HG03521 (cell line): ENCODE measurements at regions not wholly inside any gene's neighbourhood (a gene's known extent, or its start where the extent isn't known, plus 50 kb on each side); places are given as distances from the start of the nearest gene placed in this dataset.

Source experiments
- ATAC-seq: cut with Tn5 transposase; IDR thresholded peaks from one replicate; pipeline ENCODE4 v1.9.1; 2021; ENCODE audit warnings: mild to moderate bottlenecking, moderate library complexity; ENCODE audit not compliant: unreplicated experiment

DNA sequence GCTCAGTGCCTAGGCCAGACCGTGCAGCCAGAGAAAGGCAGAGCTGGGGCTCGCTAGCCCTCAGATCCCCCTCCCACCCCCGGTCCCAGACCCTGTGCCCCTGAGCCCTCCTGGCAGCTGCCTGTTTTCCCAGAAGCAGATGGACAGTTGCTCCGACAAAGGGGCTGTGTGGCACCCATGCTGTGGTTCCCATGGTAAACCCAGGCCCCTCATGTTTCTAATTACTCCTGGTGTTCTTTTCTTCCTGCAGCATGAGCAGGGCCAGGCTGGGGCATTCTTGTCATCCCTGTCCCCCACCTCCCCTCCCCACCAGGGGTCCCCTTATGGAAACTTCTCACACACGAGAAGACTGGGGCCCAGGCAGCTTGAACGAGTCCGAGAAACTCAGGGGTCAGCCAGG, 269.6 kb downstream of the HAUS1 start:
- no peak for ATAC-seq

DNA sequence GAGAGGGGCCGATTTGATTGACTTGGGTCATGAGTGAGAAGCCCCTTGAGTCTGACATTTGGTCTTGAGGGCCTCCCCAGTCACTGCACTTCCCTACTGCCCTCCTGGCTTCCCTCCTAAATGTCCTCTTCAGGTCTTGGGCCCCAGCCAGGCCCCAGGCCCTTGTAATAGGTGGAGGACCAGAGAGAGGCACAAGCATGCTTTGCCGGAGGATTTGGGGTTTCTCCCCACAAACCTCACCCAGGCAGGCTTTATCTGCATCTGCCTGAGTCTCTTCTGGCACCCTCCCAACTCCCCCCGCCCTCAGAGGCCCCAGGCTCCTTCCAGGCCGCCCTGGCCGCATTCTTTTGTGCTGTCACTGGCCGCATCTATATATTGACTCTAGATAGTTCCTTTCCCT, 270.7 kb downstream of the HAUS1 start:
- ATAC-seq = no peak

DNA sequence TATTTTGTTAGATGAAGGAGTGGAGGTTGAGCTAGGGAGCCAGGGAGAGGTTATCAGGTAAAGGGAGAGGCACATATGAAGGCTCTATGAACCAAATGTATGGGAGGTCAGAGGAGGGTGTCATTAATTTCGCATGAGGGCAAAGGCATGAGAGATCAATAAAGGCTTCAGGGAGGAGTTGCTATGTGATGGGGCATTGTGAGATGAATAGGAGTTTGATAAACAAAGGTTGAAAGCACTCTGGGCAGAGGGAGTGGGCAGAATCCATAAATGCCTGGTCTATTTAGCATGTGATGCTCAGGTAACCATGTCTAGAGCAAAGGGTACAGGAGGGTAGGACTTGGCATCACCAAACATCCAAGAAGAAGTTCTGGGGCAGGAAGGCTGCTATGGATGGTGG, 273.4 kb downstream of the HAUS1 start:
- no peak for ATAC-seq

DNA sequence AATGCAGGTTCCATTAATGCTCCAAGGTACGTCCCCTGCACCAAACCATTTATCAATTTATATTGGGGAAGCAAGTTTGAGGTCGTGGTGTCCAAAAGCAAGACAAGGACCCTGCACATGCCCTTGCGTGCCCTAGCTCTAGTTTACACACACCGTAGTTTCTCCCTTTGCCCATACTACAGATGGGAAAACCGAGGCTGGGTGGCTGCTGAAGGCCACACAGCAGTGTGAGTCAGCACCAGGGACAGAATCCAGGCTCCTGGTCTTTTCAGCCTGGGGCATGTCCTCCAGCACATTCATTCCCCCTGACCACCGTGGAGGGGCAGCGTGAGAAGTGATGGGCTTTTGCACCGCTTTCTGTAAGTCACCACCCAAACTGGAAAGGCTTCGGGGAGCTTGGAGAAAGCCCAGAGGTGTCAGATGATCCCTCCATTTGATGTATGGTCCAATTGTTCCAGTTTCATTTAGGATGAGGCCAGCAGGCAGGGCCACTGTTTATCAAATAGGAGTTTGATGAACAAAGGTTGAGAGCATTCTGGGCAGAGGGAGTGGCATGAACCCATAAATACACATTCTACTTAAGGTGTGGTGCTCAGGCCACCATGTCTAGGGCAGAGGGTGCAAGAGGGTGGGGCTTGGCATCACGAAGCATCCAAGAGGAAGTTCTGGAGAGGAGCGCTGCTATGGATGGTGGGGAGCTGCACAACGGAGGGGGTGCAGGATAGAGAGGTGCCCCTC, 274.1 kb downstream of the HAUS1 start:
- ATAC-seq = no peak

DNA sequence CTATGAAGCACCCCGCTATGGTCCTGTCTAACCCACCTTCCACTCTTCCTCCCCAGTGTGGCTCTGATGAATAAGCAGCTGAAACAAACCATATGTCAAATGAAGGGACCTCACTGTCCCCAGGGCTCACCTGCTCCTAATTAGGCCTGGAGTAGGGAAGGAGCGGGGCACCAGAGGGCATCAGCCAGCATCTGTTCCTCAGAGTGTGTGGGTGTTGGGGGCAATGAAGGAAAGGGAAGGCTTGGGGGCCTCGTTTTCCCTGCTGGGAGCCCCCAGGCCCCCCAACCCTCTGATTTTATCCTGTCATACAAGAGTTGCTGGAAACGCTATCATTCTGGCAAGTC, 274.7 kb downstream of the HAUS1 start:
- ATAC-seq = no peak

DNA sequence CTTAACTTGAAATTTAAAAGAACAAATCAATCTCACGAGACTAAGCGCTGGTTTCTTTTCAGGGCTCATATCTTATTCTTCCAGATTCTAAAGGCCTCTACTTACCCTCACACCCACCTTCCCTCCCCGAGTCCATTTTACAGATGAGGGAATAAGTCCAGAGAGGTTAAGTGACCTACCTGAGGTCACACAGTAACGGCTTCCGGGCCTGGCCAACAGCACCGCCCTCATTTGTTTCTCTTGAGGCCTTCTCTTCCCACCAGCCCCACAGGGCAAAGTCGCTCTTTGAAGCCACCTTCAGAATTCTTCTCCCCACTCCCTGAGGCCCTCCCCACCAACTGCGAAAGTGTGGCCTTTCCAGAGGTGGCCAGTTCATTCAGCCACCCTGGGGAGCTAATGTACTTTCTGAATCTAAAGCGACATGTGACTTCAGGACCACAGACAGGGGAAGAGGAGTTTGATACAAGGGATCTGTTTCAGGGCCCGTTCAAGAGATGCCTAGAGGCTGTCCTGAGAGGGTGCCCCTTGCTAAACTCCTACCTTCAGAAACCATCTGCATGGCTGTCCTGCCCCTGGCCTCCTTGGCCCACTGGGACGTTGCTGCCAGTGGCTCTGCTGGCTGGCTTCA, 275.3 kb downstream of the HAUS1 start:
- no peak for ATAC-seq

DNA sequence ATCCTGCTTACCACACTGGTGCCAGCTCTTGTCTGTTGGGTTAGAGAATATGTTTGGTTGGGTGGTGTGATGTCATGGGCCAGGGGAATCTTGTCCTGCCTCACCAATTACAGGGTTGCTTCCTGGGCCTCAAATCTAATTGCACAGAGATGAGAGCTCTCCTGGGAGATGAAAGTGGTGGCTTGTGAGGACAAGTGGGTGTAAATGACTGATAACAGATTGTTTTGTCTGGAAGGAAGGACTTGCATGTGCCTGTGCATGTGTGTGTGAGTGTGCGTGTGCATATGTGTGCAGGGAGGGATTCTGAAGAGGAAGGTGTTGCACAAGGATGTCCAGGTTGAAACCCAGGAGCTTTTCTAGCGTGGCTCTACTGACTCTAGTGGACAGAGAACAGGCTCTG, 271.9 kb downstream of the LOXHD1 start:
- ATAC-seq = no peak

DNA sequence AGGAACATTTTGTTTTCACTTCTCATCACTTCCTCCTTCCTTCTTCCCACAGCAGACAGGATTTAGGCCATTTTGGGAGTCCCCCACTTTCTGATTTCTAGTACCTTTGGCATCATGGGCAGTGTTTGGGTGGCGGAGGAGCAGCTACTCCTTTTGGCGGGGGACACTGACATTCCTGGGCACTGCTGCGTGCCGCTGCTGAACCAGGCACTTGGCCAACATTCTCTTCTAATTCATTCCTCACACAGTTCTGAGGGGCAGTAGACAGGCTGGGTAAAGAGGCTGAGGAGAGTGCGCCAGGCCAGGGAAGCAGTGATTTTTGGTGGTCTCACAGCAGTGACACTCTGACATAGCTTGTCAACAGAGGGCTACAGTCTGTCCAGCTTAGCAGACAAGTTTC, 270.2 kb downstream of the LOXHD1 start:
- ATAC-seq = no peak

DNA sequence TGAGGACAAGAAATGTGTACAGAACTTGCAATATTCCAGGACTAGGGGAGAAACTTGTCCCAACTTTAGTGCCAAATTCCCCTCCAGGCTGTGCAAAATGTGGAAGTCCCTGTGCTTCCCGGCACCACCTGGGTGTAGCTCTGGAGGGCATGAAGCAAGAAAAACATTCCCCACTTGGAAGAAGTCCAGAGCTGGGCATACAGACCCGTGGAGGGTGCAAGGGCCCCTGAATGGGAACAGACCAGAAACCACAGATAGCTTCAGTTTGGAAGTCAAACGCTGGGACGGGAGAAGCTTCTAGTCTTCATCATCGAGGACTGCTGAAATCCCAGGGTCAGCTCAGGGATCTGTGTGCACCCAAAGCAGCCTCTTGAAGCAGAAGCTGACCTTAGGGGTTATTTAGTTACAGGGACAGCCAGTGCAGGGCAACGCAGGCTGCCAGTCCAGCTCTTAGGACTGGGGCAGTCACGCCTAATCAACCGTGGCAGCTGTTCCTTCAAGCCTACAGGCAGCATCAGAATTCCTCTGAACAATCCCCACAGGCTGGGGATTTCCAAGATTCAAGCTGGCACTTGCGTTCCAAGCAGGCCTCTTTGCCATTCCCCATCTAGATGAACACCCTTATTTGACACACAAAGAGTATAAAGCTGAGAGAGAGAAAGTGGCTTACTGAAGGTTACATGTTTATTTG, 269.4 kb downstream of the LOXHD1 start:
- no peak for ATAC-seq

DNA sequence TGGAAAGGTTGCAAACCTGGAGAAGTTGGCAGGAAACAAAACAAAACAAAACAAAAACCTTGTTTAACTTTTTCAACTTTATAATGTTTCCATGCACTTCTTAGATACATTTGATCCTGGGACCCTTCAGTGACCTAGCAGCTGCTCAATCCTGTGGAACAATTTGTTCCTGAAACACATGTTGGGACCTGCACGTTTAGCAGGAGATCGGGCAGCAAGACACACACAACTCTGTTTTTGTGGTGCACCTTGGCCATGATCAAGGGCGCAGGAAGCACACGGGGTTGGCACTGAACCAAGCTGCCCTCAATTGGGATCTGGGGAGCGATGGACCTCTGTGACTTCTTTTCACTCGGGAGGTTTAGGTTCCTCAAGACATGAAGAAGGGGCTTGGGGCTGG, 268.7 kb downstream of the LOXHD1 start:
- no peak for ATAC-seq

DNA sequence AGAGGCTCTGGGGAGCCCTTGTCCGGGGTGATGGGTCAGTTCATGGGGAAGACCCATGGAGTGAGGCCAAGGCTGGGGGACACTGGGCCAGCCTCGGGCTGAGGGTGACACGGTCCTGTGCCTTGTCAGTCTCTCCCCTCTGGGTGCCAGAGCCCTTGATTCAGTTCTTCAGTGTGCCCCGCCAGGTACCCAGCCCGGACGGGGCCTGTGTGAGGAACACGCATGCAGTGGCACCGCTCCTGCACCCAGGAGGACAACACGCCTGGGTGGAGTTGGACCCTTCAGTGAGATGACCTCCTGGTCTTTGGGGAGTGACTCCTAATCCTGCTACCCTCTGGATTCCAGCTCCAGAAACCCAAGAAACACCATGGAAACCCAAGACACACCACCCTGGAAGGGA, 264.4 kb downstream of the LOXHD1 start:
- no peak for ATAC-seq

DNA sequence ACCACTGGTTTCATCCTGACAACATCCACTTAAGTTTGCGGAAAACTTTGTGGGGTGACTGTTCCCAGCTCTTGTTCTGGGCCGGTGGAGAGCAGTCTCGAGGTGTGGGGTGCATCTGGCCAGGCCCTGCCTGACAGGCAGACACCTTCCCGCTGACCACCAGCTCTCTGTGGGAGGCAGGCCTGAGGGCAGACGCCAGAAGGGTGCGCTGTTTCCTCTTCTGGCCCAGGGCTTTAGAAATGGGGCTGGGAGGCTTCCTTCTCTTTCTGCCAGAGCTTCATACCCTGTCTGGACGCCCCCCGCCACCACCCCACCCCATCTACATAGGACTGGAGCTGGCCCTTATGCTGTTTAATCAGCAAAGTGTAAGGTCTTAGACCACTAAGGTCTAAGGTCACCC, 263.8 kb downstream of the LOXHD1 start:
- ATAC-seq = no peak

DNA sequence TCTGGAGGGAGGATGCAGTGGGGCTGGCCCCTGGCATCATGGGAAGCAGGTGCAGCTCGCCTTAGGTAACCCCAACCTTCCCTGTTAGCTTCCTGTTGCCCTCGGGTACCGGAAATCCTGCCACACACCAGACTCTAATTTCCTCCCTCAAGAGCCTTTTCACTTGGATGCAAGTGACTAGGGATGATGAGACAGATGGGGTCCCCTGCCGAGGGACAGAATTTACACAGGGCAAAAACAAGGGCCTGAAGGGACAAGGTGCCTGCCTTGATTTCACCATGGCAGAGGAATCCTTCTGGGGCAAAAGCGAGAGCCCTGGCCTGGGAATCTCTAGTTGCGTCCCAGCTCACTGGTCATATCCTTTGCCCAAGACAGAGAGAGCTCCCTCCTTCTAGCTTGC, 263.1 kb downstream of the LOXHD1 start:
- no peak for ATAC-seq

DNA sequence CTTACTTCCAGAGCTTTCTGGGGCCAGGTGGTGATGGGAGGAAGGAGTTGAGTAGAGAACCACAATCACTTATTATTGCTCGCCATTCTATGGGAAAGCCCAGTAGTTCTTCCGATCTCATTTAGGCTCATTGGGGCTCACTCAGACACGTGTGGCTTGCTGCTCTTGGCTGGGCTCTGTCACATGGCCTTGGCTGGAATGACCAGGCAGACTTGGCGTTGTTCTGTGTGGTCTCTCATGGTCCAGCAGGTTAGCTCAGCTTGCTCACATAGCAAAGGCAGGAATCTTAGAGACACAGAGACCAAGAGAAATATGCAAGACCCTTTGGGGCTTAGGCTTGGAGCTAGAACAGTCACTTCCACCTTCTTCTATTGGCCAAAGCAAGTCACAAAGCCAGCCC, 261.2 kb downstream of the LOXHD1 start:
- ATAC-seq = no peak

DNA sequence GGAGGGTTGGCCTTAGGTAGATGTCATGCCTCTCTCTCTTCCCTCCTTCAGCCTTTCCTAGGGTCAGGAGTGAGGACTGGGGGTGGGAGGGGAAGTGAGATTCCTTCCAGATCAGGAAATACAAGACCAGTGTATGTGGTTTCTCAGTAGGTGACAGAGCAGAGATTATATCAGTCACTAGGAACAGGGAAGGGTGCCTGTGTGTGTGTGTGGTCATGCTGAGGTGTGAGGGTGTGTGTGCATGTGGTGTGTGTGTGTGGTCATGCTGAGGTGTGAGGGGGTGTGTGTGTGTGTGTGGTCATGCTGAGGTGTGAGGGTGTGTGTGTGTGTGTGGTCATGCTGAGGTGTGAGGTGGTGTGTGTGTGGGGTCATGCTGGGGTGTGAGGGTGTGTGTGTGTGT, 259.8 kb downstream of the LOXHD1 start:
- ATAC-seq = no peak

DNA sequence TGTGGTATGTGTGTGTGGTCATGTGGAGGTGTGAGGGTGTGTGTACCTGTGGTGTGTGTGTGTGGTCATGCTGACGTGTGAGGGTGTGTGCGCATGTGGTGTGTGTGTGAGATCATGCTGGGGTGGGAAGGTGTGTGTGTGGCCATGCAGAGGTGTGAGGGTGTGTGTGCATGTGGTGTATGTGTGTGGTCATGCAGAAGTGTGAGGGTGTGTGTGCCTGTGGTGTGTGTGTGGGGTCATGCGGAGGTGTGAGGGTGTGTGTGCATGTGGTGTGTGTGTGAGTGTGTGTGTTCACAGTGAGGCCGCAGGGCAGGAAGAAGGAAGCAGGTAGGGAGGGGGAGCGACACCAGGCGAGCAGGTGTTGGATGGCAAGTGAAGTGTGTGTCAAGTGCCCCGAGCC, 259.0 kb downstream of the LOXHD1 start:
- ATAC-seq = no peak

DNA sequence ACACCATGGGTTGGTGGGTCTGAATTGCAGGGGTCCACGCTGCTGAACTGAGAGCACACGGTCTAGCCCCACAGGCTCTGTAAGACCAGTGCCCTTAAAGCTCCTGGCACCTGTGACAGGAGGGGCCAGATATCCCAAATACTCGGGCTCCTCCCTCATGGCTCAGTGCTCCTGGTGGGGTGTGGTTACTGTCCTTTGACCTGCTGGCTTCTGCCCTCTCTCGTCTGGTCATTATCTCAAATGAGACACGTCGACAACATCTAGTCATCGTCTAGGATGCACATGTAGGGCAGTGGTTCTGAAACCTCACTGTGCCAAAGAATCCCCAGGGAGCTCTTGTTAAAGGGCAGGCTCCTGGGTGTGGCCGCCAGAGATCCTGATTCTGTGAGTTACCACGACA, 258.4 kb downstream of the LOXHD1 start:
- ATAC-seq = no peak

DNA sequence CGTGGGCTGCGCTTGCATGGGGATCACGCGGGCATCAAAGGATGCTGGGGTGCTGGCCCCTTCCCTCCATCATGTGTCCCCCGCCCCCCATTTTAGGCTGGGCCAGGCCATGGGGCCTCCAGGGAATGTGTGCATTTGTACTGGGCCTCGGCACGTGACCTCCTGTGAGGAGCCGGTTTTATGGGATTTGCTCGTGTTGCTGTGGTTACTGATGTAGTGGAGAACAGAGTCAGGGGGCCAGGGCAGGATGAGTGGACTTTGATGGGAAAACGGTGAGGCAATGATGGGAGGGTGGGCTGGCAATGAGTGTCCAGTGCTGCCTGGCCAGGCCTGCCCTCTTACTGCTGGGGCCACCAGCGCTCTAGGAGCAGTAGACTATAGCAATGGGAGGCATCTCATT, 257.7 kb downstream of the LOXHD1 start:
- ATAC-seq = no peak

DNA sequence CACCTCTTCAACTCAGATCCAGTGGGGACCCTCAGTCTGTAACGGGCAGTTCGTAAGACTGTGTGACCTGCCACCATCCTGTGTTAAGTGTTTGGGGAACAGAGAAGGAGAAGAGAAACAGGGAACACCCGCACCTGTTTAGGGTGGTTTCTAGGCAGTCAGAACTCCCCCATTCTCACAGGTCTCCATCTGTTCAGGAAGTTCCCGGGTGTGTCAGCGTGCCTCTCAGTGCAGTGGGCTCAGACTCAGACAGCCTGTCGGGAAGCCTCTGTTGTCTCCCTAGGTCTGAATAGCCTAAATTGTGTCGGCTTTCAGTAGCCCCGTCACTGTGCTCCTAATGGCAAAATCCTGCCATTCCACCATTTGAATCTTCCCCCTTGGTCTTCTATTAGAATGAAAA, 256.6 kb downstream of the LOXHD1 start:
- no peak for ATAC-seq

DNA sequence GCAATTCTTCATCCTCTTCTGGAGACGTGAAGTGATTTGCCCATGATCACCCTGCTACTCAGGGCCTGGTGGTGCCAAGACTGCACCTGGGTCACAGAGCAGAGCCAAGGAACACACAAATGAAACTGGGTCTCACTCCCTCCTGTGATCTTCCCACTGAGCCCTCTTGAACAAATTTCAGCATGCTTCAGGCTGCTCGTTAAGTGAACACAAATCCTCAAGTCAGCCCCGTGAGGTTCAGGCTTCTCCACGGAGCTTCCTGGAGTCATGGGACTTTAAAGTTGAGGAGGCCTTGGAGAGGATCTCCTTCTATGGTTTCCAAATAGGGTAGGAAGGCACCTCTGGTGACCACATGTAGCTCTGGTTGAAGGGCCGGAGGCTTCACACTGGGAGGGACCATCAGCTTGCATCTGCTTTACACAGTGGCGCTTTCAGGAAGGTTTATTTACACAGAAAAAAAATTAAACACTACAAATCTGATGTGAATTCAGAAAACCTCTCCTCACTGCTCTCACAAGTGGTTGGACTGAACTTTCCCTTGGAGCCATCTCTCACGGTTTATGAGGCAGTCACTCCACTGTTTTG, 255.4 kb downstream of the LOXHD1 start:
- no peak for ATAC-seq

DNA sequence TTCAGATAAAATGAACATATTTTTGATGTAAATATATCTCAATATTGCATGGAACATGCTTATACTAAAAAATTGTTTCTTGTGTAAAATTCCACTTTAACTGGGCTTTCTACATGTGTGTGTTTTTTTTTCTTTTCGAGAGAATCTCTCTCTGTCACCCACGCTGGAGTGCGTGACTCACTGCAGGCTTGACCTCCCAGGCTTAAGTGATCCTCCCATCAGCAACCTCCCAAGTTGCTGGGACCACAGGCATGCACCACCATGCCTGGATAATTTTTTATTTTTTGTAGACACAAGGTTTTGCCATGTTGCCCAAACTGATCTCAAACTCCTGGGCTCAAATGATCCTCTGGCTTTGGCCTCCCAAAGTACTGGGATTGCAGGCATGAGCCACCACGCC, 254.6 kb downstream of the LOXHD1 start:
- no peak for ATAC-seq

DNA sequence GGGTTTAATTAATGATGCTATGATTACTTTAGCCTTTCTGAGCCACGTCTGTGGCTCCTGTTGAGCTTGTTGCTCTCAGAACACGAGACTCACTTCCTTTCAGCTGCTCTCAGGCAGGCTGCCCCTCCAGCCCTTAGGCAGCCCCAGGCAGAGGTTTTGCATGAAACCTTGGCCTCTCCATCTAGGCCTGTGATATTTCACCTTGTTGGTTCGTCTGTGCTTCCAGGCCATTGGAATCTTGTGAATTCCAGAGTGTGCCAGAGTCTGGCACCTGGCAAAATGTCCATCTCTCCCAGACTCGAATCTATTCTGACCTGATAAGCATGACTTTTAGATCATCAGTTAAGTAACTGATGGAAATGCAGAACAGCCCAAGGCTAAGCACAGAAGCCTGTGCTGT, 254.1 kb downstream of the LOXHD1 start:
- ATAC-seq = no peak
